Stimulated activated CD8-positive, alpha-beta memory T cell treated with anti-CD3 and anti-CD28 coated beads, Interleukin-2, amount 100 ng/mL, for 48 hours (primary cell): ENCODE measurements at regions not wholly inside any gene's neighbourhood (a gene's known extent, or its start where the extent isn't known, plus 50 kb on each side); places are given as distances from the start of the nearest gene placed in this dataset.
"Not testable (repeated sequence)": the region's sequence is repeated elsewhere in the genome, so short reads cannot be mapped to it uniquely, and the experiment has no call there.

Experiments
- DNase-seq, 2 donors: peaks; one replicate each; pipeline ENCODE4 v3.0.0-alpha.2; 2020; ENCODE audit warnings: low read depth in 2 of 2

GRCh38 chr16:8062677-8063076 is 527.6 kb downstream of the TMEM114 start:
- DNase-seq: no peak

- DNase-seq: no peak
These were observed 534.5 kb downstream of the TMEM114 start for GRCh38 chr16:8055761-8056160.

- no peak for DNase-seq
These were observed 536.9 kb downstream of the TMEM114 start for GRCh38 chr16:8053437-8053836.

- DNase-seq: no peak
These were observed 541.9 kb downstream of the TMEM114 start for GRCh38 chr16:8048433-8048832.

GRCh38 chr16:8047736-8048135 is 542.6 kb downstream of the TMEM114 start:
- DNase-seq: no peak

- DNase-seq: no peak
These were observed 545.5 kb downstream of the TMEM114 start for GRCh38 chr16:8044796-8045195.

- no peak for DNase-seq
These were observed 557.9 kb downstream of the TMEM114 start for GRCh38 chr16:8032406-8032805.

GRCh38 chr16:8030004-8030403 is 560.3 kb downstream of the TMEM114 start:
- DNase-seq: not testable (repeated sequence)

GRCh38 chr16:8026450-8026849 is 563.9 kb downstream of the TMEM114 start:
- no peak for DNase-seq

GRCh38 chr16:8023326-8023725 is 567.0 kb downstream of the TMEM114 start:
- no peak for DNase-seq

- no peak for DNase-seq
These were observed 585.0 kb downstream of the TMEM114 start for GRCh38 chr16:8005096-8005860.

- DNase-seq: no peak
These were observed 591.4 kb downstream of the TMEM114 start for GRCh38 chr16:7998789-7999453.

GRCh38 chr16:7997966-7998365 is 592.3 kb downstream of the TMEM114 start:
- no peak for DNase-seq

GRCh38 chr16:7992616-7993015 is 597.7 kb downstream of the TMEM114 start:
- no peak for DNase-seq

GRCh38 chr16:7990626-7991260 is 599.6 kb downstream of the TMEM114 start:
- no peak for DNase-seq

- DNase-seq: no peak
These were observed 606.6 kb downstream of the TMEM114 start for GRCh38 chr16:7983676-7984075.

GRCh38 chr16:7980133-7980483 is 610.2 kb downstream of the TMEM114 start:
- DNase-seq: no peak

GRCh38 chr16:7979448-7980132 is 610.7 kb downstream of the TMEM114 start:
- no peak for DNase-seq

GRCh38 chr16:7976563-7976962 is 613.7 kb downstream of the TMEM114 start:
- no peak for DNase-seq

GRCh38 chr16:7976125-7976524 is 614.2 kb downstream of the TMEM114 start:
- no peak for DNase-seq

GRCh38 chr16:7967996-7968509 is 622.3 kb downstream of the TMEM114 start:
- no peak for DNase-seq

- no peak for DNase-seq
These were observed 625.6 kb downstream of the TMEM114 start for GRCh38 chr16:7964744-7965143.
